Stimulated activated CD4-positive, alpha-beta T cell treated with anti-CD3 and anti-CD28 coated beads, Interleukin-15, amount 100 ng/mL, for 48 hours (primary cell): ENCODE measurements at regions not wholly inside any gene's neighbourhood (a gene's known extent, or its start where the extent isn't known, plus 50 kb on each side); places are given as distances from the start of the nearest gene placed in this dataset.
A peak's percentile ranks its signal among the peaks of the same experiment; 100 is the strongest.
"Not testable (repeated sequence)": the region's sequence is repeated elsewhere in the genome, so short reads cannot be mapped to it uniquely, and the experiment has no call there.

Source experiments
- DNase-seq, 2 donors: peaks; one replicate each; pipeline ENCODE4 v3.0.0-alpha.2; 2020; ENCODE audit warnings: low read depth in 2 of 2

GRCh38 chr5:34441767-34442166 is 214.4 kb upstream of the RAI14 start:
- DNase-seq = not testable (repeated sequence)

- DNase-seq = no peak
Measured at GRCh38 chr5:34447424-34447823, 208.7 kb upstream of the RAI14 start.

GRCh38 chr5:34449639-34450038 is 206.5 kb upstream of the RAI14 start:
- DNase-seq = no peak

- no peak for DNase-seq
Measured at GRCh38 chr5:34450338-34450737, 205.8 kb upstream of the RAI14 start.

GRCh38 chr5:34452170-34452828 is 203.8 kb upstream of the RAI14 start:
- DNase-seq = no peak

GRCh38 chr5:34455098-34455497 is 201.0 kb upstream of the RAI14 start:
- DNase-seq = no peak

- no peak for DNase-seq
Measured at GRCh38 chr5:34459908-34460307, 196.2 kb upstream of the RAI14 start.

GRCh38 chr5:34460496-34460895 is 195.6 kb upstream of the RAI14 start:
- DNase-seq = no peak

- no peak for DNase-seq
Measured at GRCh38 chr5:34464829-34465228, 191.3 kb upstream of the RAI14 start.

GRCh38 chr5:34465301-34465700 is 190.8 kb upstream of the RAI14 start:
- DNase-seq = not testable (repeated sequence)

- DNase-seq = not testable (repeated sequence)
Measured at GRCh38 chr5:34466519-34467388, 189.4 kb upstream of the RAI14 start.

- DNase-seq = no peak
Measured at GRCh38 chr5:34467436-34467835, 188.7 kb upstream of the RAI14 start.

GRCh38 chr5:34467984-34468383 is 188.1 kb upstream of the RAI14 start:
- not testable (repeated sequence) for DNase-seq

GRCh38 chr5:34469971-34470370 is 186.2 kb upstream of the RAI14 start:
- DNase-seq = no peak

- DNase-seq = no peak
Measured at GRCh38 chr5:34474573-34475021, 181.5 kb upstream of the RAI14 start.

- DNase-seq = no peak
Measured at GRCh38 chr5:34475249-34475966, 180.7 kb upstream of the RAI14 start.

GRCh38 chr5:34476941-34477565 is 179.1 kb upstream of the RAI14 start:
- no peak for DNase-seq

- peak; percentile 2 to 14 for DNase-seq
Measured at GRCh38 chr5:34480810-34481528, 175.2 kb upstream of the RAI14 start.

GRCh38 chr5:34483442-34484033 is 172.6 kb upstream of the RAI14 start:
- no peak for DNase-seq

GRCh38 chr5:34484216-34484920 is 171.8 kb upstream of the RAI14 start:
- DNase-seq = no peak

- DNase-seq = no peak
Measured at GRCh38 chr5:34485768-34486030, 170.4 kb upstream of the RAI14 start.
